HS-27A (cell line): ENCODE measurements at regions not wholly inside any gene's neighbourhood (a gene's known extent, or its start where the extent isn't known, plus 50 kb on each side); places are given as distances from the start of the nearest gene placed in this dataset.
"Not testable (repeated sequence)": the region's sequence is repeated elsewhere in the genome, so short reads cannot be mapped to it uniquely, and the experiment has no call there.

ENCODE experiments used
- DNase-seq: peaks from one replicate; pipeline ENCODE4 v3.0.0-alpha.2; 2012; ENCODE audit warnings: low read depth, missing footprints

DNA sequence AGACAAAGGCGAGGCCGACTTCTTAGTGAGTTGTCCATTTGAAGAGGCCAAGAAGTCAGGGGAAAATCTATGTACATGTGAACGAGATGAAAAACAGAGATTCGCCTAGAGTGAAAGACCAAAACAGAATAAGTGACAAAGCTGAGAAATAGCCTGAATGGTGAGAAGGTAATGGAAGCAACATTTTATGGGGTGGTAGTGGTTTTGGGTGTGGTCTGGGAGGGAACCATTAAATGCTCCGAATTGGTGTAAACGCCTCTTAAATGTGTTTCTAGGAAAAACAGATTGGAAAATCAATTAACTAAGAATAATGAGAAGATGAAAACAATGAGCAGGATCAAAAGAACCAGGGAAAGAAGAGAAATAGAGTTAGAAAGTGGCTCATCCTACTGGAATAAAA is 83.8 kb upstream of the MANSC4 start:
- DNase-seq: no peak

DNA sequence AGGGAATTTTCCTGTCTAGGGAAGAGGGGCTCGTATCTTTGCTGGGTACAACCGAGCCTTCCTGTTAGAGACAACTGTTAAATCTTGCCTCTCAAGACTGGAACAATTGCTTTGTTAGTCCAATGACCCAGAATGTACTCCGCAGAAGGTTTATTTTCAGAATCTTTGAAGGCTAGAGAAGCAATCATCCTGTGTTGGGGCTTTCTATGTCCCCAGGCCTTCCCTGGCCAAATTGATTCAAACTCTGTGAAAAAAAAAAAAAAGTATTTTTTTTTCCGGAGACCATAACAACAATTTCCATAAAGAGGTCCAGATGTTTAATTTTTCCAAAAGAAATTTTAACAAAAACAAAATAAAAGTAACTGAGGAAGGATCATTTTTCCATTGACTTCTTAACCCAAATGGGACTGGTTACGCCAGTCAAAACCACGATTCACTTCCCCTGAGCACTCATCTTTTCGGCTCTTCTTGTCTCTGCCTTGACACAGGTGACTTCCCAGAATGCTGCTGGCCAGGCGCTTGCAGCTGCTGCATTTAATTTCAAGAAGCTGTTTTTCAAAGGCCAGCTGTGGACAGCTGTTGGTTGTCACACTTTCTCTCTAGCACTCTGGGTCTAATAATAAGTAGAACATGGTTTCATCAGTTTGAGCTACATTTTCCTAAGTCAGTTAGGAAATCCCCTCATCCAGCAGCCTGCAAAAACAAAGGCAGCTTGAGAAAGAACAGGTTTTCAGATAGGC is 81.6 kb upstream of the MANSC4 start:
- no peak for DNase-seq

DNA sequence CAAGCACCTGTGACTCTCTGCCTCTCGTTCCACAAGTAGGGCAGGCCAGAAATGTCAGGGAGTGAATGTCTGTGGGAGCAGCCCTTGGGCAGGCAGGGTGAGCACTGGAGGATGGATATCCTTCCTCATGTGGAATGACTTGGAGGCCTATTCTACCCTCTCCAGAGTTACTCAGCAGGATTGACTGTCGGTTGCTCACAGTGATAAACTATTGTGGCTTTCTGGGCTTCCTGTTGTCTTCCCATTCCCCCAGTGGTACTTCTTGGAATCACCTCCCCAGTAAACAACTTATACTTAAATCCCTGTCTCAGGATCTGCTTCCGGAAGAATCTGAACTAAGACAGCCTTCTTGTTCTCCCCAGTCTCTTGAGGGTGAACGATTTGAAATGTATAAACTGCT is 79.6 kb upstream of the MANSC4 start:
- DNase-seq: no peak

DNA sequence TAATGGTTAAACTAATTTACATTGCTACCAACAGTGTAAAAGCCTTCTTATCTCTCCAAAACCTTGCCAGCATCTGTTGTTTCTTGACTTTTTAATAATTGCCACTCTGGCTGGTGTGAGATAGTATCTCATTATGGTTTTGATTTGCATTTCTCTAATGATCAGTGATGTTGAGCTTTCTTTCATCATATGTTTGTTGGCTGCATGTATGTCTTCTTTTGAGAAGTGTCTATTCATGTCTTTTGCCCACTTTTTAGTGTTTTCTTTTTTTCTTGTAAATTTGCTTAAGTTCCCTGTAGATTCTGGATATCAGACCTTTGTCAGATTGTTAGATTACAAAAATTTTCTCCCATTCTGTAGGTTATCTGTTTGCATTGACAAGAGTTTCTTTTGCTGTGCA is 77.0 kb upstream of the MANSC4 start:
- not testable (repeated sequence) for DNase-seq

DNA sequence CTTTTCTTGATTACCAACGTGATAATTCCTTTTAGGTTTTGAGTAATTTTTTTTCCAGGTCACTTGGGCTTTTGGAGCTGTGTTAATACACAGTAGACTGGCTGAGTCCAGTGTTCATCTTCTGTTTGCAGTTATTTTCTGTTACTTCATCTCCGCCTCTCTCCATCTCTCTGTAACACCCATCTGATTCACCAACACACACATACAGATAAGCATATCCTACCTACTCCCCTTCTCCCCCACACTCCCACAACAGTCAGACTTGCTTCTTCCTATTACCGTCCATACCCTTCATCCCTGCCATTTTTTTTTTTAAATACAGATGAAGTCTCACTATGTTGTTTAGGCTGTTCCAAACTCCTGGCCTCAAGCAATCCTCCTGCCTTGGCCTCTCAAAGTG is 72.7 kb upstream of the MANSC4 start:
- DNase-seq: no peak
